Left ventricle myocardium inferior (tissue), 1 donor: ENCODE measurements at regions not wholly inside any gene's neighbourhood (a gene's known extent, or its start where the extent isn't known, plus 50 kb on each side); places are given as distances from the start of the nearest gene placed in this dataset.
A peak's percentile ranks its signal among the peaks of the same experiment; 100 is the strongest.

Source experiments
- DNase-seq: peaks from one replicate; pipeline ENCODE4 v3.0.0-alpha.2; 2020
- H3K27ac ChIP-seq: fragments of 200-600 bp; replicated peaks from 2 replicates; pipeline ENCODE4 v1.8.0; 2021
- H3K27me3 ChIP-seq: fragments of 200-600 bp; 2 replicates; pipeline ENCODE4 v1.8.0; 2021; ENCODE audit warnings: low read depth
- H3K36me3 ChIP-seq: fragments of 200-600 bp; 2 replicates; pipeline ENCODE4 v1.8.0; 2021
- H3K4me1 ChIP-seq: fragments of 200-600 bp; 2 replicates; pipeline ENCODE4 v1.8.0; 2021
- H3K4me3 ChIP-seq: fragments of 200-600 bp; 2 replicates; pipeline ENCODE4 v1.8.0; 2021; ENCODE audit warnings: mild to moderate bottlenecking, moderate library complexity
- H3K9me3 ChIP-seq: fragments of 200-600 bp; replicated peaks from 2 replicates; pipeline ENCODE4 v1.8.0; 2021
- CTCF ChIP-seq: fragments of 200-600 bp; IDR thresholded peaks from 2 replicates; pipeline ENCODE4 v1.8.0; 2021; ENCODE audit warnings: antibody characterized with exemption, mild to moderate bottlenecking, borderline replicate concordance
- intact Hi-C: fragments of 100-400 bp; cut with micrococcal nuclease; formaldehyde crosslinking; loops from one replicate; pipeline ENCODE4 v1.11.0; 2022
- donor health status: DM: no; HTN: yes; CAD: no; lungs with severe emphysema.

- H3K27ac ChIP-seq: no peak overlapping the region
- H3K36me3 ChIP-seq: no peaks in the 10 kb centered on the region
- intact Hi-C loops: no loop called here
- DNase-seq: no peak
- H3K4me3 ChIP-seq: no peak overlapping the region
- no peaks in the 10 kb centered on the region for H3K4me1 ChIP-seq
- TF ChIP-seq CTCF: no peak
- no peaks in the 10 kb centered on the region for H3K27me3 ChIP-seq
- H3K9me3 ChIP-seq: no peaks in the 10 kb centered on the region
Observed at GRCh38 chr2:236348279-236348678, 84.1 kb upstream of the ASB18 start.

- no peak for TF ChIP-seq CTCF
- Histone ChIP-seq H3K9me3 (no peaks in the 10 kb centered on the region), H3K4me3 (no peak overlapping the region), H3K27me3 (no peaks in the 10 kb centered on the region), H3K4me1 (no peaks in the 10 kb centered on the region), H3K27ac (no peak overlapping the region), H3K36me3 (no peaks in the 10 kb centered on the region)
- DNase-seq: no peak
- intact Hi-C loops: no loop called here
Observed at GRCh38 chr2:236348976-236349375, 84.8 kb upstream of the ASB18 start.

- no peak overlapping the region for H3K27ac ChIP-seq
- intact Hi-C loops: loop anchor here (5.0 kb wide), 1 partner anchor 712 kb away; no protein-coding TSS in a partner anchor
- no peak for TF ChIP-seq CTCF
- no peaks in the 10 kb centered on the region for H3K36me3 ChIP-seq
- no peak for DNase-seq
- no peak overlapping the region for H3K4me3 ChIP-seq
- no peaks in the 10 kb centered on the region for H3K4me1 ChIP-seq
- H3K9me3 ChIP-seq: no peaks in the 10 kb centered on the region
- H3K27me3 ChIP-seq: no peaks in the 10 kb centered on the region
Observed at GRCh38 chr2:236350426-236350825, 86.2 kb upstream of the ASB18 start.

GRCh38 chr2:236351966-236352525 is 87.8 kb upstream of the ASB18 start:
- DNase-seq: no peak
- intact Hi-C loops: loop anchor here (5.0 kb wide), 1 partner anchor 710 kb away; no protein-coding TSS in a partner anchor
- no peaks in the 10 kb centered on the region for H3K27me3 ChIP-seq
- no peak overlapping the region for H3K27ac ChIP-seq
- TF ChIP-seq CTCF: no peak
- H3K9me3 ChIP-seq: no peaks in the 10 kb centered on the region
- H3K4me3 ChIP-seq: no peak overlapping the region
- no peaks in the 10 kb centered on the region for H3K36me3 ChIP-seq
- no peaks in the 10 kb centered on the region for H3K4me1 ChIP-seq

- Histone ChIP-seq H3K27me3 (no peaks in the 10 kb centered on the region), H3K27ac (no peak overlapping the region), H3K4me3 (no peak overlapping the region), H3K9me3 (no peaks in the 10 kb centered on the region), H3K4me1 (no peaks in the 10 kb centered on the region), H3K36me3 (no peaks in the 10 kb centered on the region)
- intact Hi-C loops: loop anchor here (5.0 kb wide), 1 partner anchor 709 kb away; no protein-coding TSS in a partner anchor
- peak; percentile 89 for TF ChIP-seq CTCF
- DNase-seq: no peak
Observed at GRCh38 chr2:236352761-236353593, 88.8 kb upstream of the ASB18 start.
